ENCODE measurements at regions not wholly inside any gene's neighbourhood (a gene's known extent, or its start where the extent isn't known, plus 50 kb on each side); places are given as distances from the start of the nearest gene placed in this dataset.

- peaks cover 25% of the 10 kb centered on the region for H3K4me1 ChIP-seq (ENCODE audit: insufficient read depth, low read length, poor library complexity, severe bottlenecking)
- intact Hi-C loops (cut with micrococcal nuclease; ENCODE audit: unreplicated experiment) = no loop called here
- no peak overlapping the region for H3K27ac ChIP-seq (ENCODE audit: low read depth, low read length, poor library complexity, severe bottlenecking)
- POLR2A ChIA-PET (ENCODE audit: low non-redundant PET) = no interaction called here
- no peak overlapping the region for H3K4me3 ChIP-seq (ENCODE audit: low read depth, low read length, poor library complexity, severe bottlenecking)
- no TSS peak for BruUV-seq (replicated peaks)
- no peaks in the 10 kb centered on the region for H3K9me3 ChIP-seq (ENCODE audit: low read depth, low read length, poor library complexity, severe bottlenecking)
- DNase-seq (ENCODE audit: low spot score) = peak; percentile 20
- no peak for TF ChIP-seq CTCF (conservative IDR thresholded peaks at IDR 0.05; ENCODE audit: low read depth, low read length)
- no peak for TF ChIP-seq EZH2 (IDR thresholded peaks at IDR 0.05; ENCODE audit: borderline replicate concordance, low read depth, low read length, poor library complexity, severe bottlenecking)
- H3K36me3 ChIP-seq (ENCODE audit: insufficient read depth, low read length, poor library complexity, severe bottlenecking) = no peaks in the 10 kb centered on the region
- CTCF ChIA-PET = no interaction called here
- H3K27me3 ChIP-seq (replicated peaks; ENCODE audit: insufficient read depth, low read depth, low read length, poor library complexity) = no peaks in the 10 kb centered on the region
These were observed 86.9 kb upstream of the MTPN start for GRCh38 chr7:136064081-136064480.

- Histone ChIP-seq H3K4me1 (ENCODE audit: insufficient read depth, low read length, poor library complexity, severe bottlenecking) (peaks cover 28% of the 10 kb centered on the region), H3K9me3 (ENCODE audit: low read depth, low read length, poor library complexity, severe bottlenecking) (no peaks in the 10 kb centered on the region), H3K36me3 (ENCODE audit: insufficient read depth, low read length, poor library complexity, severe bottlenecking) (no peaks in the 10 kb centered on the region), H3K27me3 (replicated peaks; ENCODE audit: insufficient read depth, low read depth, low read length, poor library complexity) (no peaks in the 10 kb centered on the region), H3K4me3 (ENCODE audit: low read depth, low read length, poor library complexity, severe bottlenecking) (no peak overlapping the region), H3K27ac (ENCODE audit: low read depth, low read length, poor library complexity, severe bottlenecking) (peak overlapping the region; percentile 15)
- TF ChIP-seq CTCF (conservative IDR thresholded peaks at IDR 0.05; ENCODE audit: low read depth, low read length) = no peak
- no TSS peak for BruUV-seq (replicated peaks)
- DNase-seq (ENCODE audit: low spot score) = no peak
- intact Hi-C loops (cut with micrococcal nuclease; ENCODE audit: unreplicated experiment) = no loop called here
- ChIA-PET POLR2A (ENCODE audit: low non-redundant PET) (no interaction called here), CTCF (no interaction called here)
These were observed 86.1 kb upstream of the MTPN start for GRCh38 chr7:136063326-136063666.

GRCh38 chr7:136062625-136063325 lies 85.6 kb upstream of the MTPN start:
- POLR2A ChIA-PET (ENCODE audit: low non-redundant PET) = no interaction called here
- Histone ChIP-seq H3K27ac (ENCODE audit: low read depth, low read length, poor library complexity, severe bottlenecking) (peak overlapping the region; percentile 15), H3K27me3 (replicated peaks; ENCODE audit: insufficient read depth, low read depth, low read length, poor library complexity) (no peaks in the 10 kb centered on the region), H3K4me3 (ENCODE audit: low read depth, low read length, poor library complexity, severe bottlenecking) (no peak overlapping the region), H3K4me1 (ENCODE audit: insufficient read depth, low read length, poor library complexity, severe bottlenecking) (peaks cover 33% of the 10 kb centered on the region), H3K9me3 (ENCODE audit: low read depth, low read length, poor library complexity, severe bottlenecking) (no peaks in the 10 kb centered on the region), H3K36me3 (ENCODE audit: insufficient read depth, low read length, poor library complexity, severe bottlenecking) (no peaks in the 10 kb centered on the region)
- intact Hi-C loops (cut with micrococcal nuclease; ENCODE audit: unreplicated experiment) = no loop called here
- peak; percentile 21 for DNase-seq (ENCODE audit: low spot score)
- CTCF ChIA-PET = no interaction called here
- TF ChIP-seq EZH2 (IDR thresholded peaks at IDR 0.05; ENCODE audit: borderline replicate concordance, low read depth, low read length, poor library complexity, severe bottlenecking) (no peak), CTCF (conservative IDR thresholded peaks at IDR 0.05; ENCODE audit: low read depth, low read length) (no peak)
- no TSS peak for BruUV-seq (replicated peaks)

Measured in A673 (cell line).